Stimulated activated naive CD4-positive, alpha-beta T cell (primary cell): ENCODE measurements at regions not wholly inside any gene's neighbourhood (a gene's known extent, or its start where the extent isn't known, plus 50 kb on each side); places are given as distances from the start of the nearest gene placed in this dataset.

Source experiments
- DNase-seq, 6 experiments: peaks; one replicate each; lab custom pipeline; 2025; lab: John Stamatoyannopoulos, UW

- no peak for DNase-seq
Observed at GRCh38 chr1:218582646-218583045, 237.5 kb downstream of the TGFB2 start.

GRCh38 chr1:218584418-218585155 is 239.5 kb downstream of the TGFB2 start:
- DNase-seq: no peak

GRCh38 chr1:218585511-218586184 is 240.5 kb downstream of the TGFB2 start:
- DNase-seq: no peak

- DNase-seq: no peak
Observed at GRCh38 chr1:218587900-218588299, 242.8 kb downstream of the TGFB2 start.

GRCh38 chr1:218588540-218589172 is 243.5 kb downstream of the TGFB2 start:
- no peak for DNase-seq

- no peak for DNase-seq
Observed at GRCh38 chr1:218589487-218589886, 244.4 kb downstream of the TGFB2 start.

GRCh38 chr1:218591966-218592365 is 246.8 kb downstream of the TGFB2 start:
- no peak for DNase-seq

GRCh38 chr1:218592688-218593087 is 247.6 kb downstream of the TGFB2 start:
- no peak for DNase-seq

GRCh38 chr1:218600968-218601367 is 255.8 kb downstream of the TGFB2 start:
- no peak for DNase-seq

- DNase-seq: no peak
Observed at GRCh38 chr1:218604217-218604616, 259.1 kb downstream of the TGFB2 start.

- no peak for DNase-seq
Observed at GRCh38 chr1:218611916-218612585, 266.9 kb downstream of the TGFB2 start.

- no peak for DNase-seq
Observed at GRCh38 chr1:218613105-218613504, 268.0 kb downstream of the TGFB2 start.

- no peak for DNase-seq
Observed at GRCh38 chr1:218614031-218614430, 268.9 kb downstream of the TGFB2 start.

- DNase-seq: no peak
Observed at GRCh38 chr1:218616681-218617080, 271.5 kb downstream of the TGFB2 start.

GRCh38 chr1:218617986-218618385 is 272.9 kb downstream of the TGFB2 start:
- DNase-seq: no peak

GRCh38 chr1:218620956-218621355 is 275.8 kb downstream of the TGFB2 start:
- no peak for DNase-seq

- DNase-seq: no peak
Observed at GRCh38 chr1:218624052-218624451, 278.9 kb downstream of the TGFB2 start.

GRCh38 chr1:218625393-218625792 is 280.3 kb downstream of the TGFB2 start:
- no peak for DNase-seq

- DNase-seq: no peak
Observed at GRCh38 chr1:218633238-218633988, 288.3 kb downstream of the TGFB2 start.

GRCh38 chr1:218634212-218634611 is 289.1 kb downstream of the TGFB2 start:
- no peak for DNase-seq

- no peak for DNase-seq
Observed at GRCh38 chr1:218636548-218636947, 291.4 kb downstream of the TGFB2 start.

GRCh38 chr1:218640173-218640572 is 295.0 kb downstream of the TGFB2 start:
- DNase-seq: no peak
